ENCODE measurements at regions not wholly inside any gene's neighbourhood (a gene's known extent, or its start where the extent isn't known, plus 50 kb on each side); places are given as distances from the start of the nearest gene placed in this dataset.

- Histone ChIP-seq H3K27me3 (ENCODE audit: insufficient read depth, low read length) (no peaks in the 10 kb centered on the region), H3K4me3 (replicated peaks in 1 of 2; ENCODE audit: low read depth in 1 of 2, low read length in 2 of 2) (no peak overlapping the region), H2AFZ (ENCODE audit: low read depth, low read length, poor library complexity, severe bottlenecking) (no peak overlapping the region), H3K9me3 (ENCODE audit: control insufficient read depth in 1 of 2, insufficient read depth in 1 of 2, low read depth in 1 of 2, low read length in 2 of 2) (peaks cover 1 to 6% of the 10 kb centered on the region in 2 experiments; a peak in 2 of 4 replicates), H3K79me2 (ENCODE audit: insufficient read depth, low read length) (no peaks in the 10 kb centered on the region), H3K27ac (ENCODE audit: low read depth, low read length) (no peak overlapping the region), H3K4me1 (ENCODE audit: control insufficient read depth in 1 of 2, insufficient read depth in 2 of 2, low read length in 2 of 2) (no peaks in the 10 kb centered on the region), H3K9ac (ENCODE audit: low read length) (no peak overlapping the region), H3K9me2 (ENCODE audit: insufficient read depth) (no peaks in the 10 kb centered on the region), H4K20me1 (ENCODE audit: insufficient read depth) (no peaks in the 10 kb centered on the region), H3K4me2 (ENCODE audit: low read length) (no peak overlapping the region), H3K36me3 (ENCODE audit: control insufficient read depth in 1 of 2, insufficient read depth in 2 of 2, low read length in 2 of 2) (no peaks in the 10 kb centered on the region)
- ATAC-seq, result no peak
- CTCF ChIA-PET, result no interaction called here
- RAD21 ChIA-PET (ENCODE audit: low non-redundant PET in 1 of 2, low total read pairs in 2 of 2, uncharacterized antibody in 2 of 2, unreplicated experiment in 2 of 2), result no interaction called here
- TF ChIP-seq SP1 (IDR thresholded peaks at IDR 0.05; ENCODE audit: low read depth) (no peak), EGR1 (IDR thresholded peaks at IDR 0.05; ENCODE audit: low read depth) (no peak), ELF1 (IDR thresholded peaks at IDR 0.05; ENCODE audit: borderline replicate concordance, low read depth) (no peak), ZNF274 (IDR thresholded peaks at IDR 0.05; ENCODE audit: low read depth, low read length) (no peak), REST (IDR thresholded peaks at IDR 0.05; ENCODE audit: low read depth) (no peak), POLR2AphosphoS5 (IDR thresholded peaks at IDR 0.05; ENCODE audit: low read depth, low read length) (no peak)
- intact Hi-C loops (cut with micrococcal nuclease), result no loop called here
- POLR2A ChIA-PET, result no interaction called here
- DNase-seq (ENCODE audit: low read depth, low spot score), result no peak
- no TSS peak for BruUV-seq (replicated peaks)
Measured at GRCh38 chr18:71431171-71431570, 1113.0 kb downstream of the CBLN2 start.

DNA sequence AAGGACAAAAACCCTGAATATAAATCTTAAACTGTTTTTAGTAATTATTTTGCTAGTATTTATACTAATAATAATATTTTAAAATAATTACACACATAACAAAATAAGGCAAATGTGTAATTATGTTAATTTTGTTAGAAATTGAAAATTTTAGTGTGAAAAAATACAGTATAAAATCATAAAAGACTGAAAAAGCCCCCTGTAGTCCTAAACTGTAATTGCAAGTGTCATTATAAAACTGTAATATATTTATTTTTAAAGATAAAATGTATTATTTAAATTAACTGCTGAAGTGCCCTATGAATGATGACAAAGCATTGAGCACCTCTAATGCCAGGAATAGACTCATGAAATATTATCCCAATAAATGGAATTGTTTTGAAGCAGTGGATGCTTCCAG, 1117.7 kb downstream of the CBLN2 start:
- ChIA-PET RAD21 (ENCODE audit: low non-redundant PET in 1 of 2, low total read pairs in 2 of 2, uncharacterized antibody in 2 of 2, unreplicated experiment in 2 of 2) (no interaction called here), POLR2A (no interaction called here), CTCF (no interaction called here)
- BruUV-seq (replicated peaks), result no TSS peak
- intact Hi-C loops (cut with micrococcal nuclease), result no loop called here
- peaks cover 4 to 6% of the 10 kb centered on the region in 2 experiments; a peak in 2 of 4 replicates for H3K9me3 ChIP-seq (ENCODE audit: control insufficient read depth in 1 of 2, insufficient read depth in 1 of 2, low read depth in 1 of 2, low read length in 2 of 2)
- H4K20me1 ChIP-seq (ENCODE audit: insufficient read depth), result no peaks in the 10 kb centered on the region
- H3K27ac ChIP-seq (ENCODE audit: low read depth, low read length), result no peak overlapping the region
- no peak overlapping the region for H3K9ac ChIP-seq (ENCODE audit: low read length)
- no peaks in the 10 kb centered on the region for H3K27me3 ChIP-seq (ENCODE audit: insufficient read depth, low read length)
- no peak overlapping the region for H3K4me3 ChIP-seq (replicated peaks in 1 of 2; ENCODE audit: low read depth in 1 of 2, low read length in 2 of 2)
- no peaks in the 10 kb centered on the region for H3K9me2 ChIP-seq (ENCODE audit: insufficient read depth)
- DNase-seq (ENCODE audit: low read depth, low spot score) (no peak), ATAC-seq (no peak)
- no peaks in the 10 kb centered on the region for H3K36me3 ChIP-seq (ENCODE audit: control insufficient read depth in 1 of 2, insufficient read depth in 2 of 2, low read length in 2 of 2)
- TF ChIP-seq ZNF274 (IDR thresholded peaks at IDR 0.05; ENCODE audit: low read depth, low read length) (no peak), TCF7L2 (IDR thresholded peaks at IDR 0.05; ENCODE audit: borderline replicate concordance, extremely low read depth, insufficient read depth, insufficient read length) (no peak), ELF1 (IDR thresholded peaks at IDR 0.05; ENCODE audit: borderline replicate concordance, low read depth) (no peak), SIN3A (IDR thresholded peaks at IDR 0.05; ENCODE audit: low read depth) (no peak)
- H3K4me1 ChIP-seq (ENCODE audit: control insufficient read depth in 1 of 2, insufficient read depth in 2 of 2, low read length in 2 of 2), result no peaks in the 10 kb centered on the region
- H2AFZ ChIP-seq (ENCODE audit: low read depth, low read length, poor library complexity, severe bottlenecking), result no peak overlapping the region
- H3K4me2 ChIP-seq (ENCODE audit: low read length), result no peak overlapping the region
- no peaks in the 10 kb centered on the region for H3K79me2 ChIP-seq (ENCODE audit: insufficient read depth, low read length)

Data from HCT116 (cell line).